ENCODE measurements at regions not wholly inside any gene's neighbourhood (a gene's known extent, or its start where the extent isn't known, plus 50 kb on each side); places are given as distances from the start of the nearest gene placed in this dataset.

- H3K4me1 ChIP-seq (ENCODE audit: insufficient read depth, low read length) = no peaks in the 10 kb centered on the region
- no peaks in the 10 kb centered on the region for H3K27me3 ChIP-seq (ENCODE audit: insufficient read depth, low read length, poor library complexity)
- no peak overlapping the region for H2AFZ ChIP-seq (ENCODE audit: low read depth, low read length)
- H3K27ac ChIP-seq (ENCODE audit: low read length) = no peak overlapping the region
- TF ChIP-seq CTCF (IDR thresholded peaks at IDR 0.05; ENCODE audit: borderline replicate concordance, extremely low read depth, low read length, poor library complexity, severe bottlenecking) (no peak), EZH2 (IDR thresholded peaks at IDR 0.05; ENCODE audit: borderline replicate concordance, low read depth, low read length, severe bottlenecking) (no peak)
- H3K4me3 ChIP-seq (ENCODE audit: low read depth in 1 of 2, low read length in 2 of 2) = no peak overlapping the region
- no peaks in the 10 kb centered on the region for H3K9me3 ChIP-seq (ENCODE audit: insufficient read depth, low read length, severe bottlenecking)
- ATAC-seq (ENCODE audit: insufficient read depth, low read depth) = no peak
- no peak for DNase-seq
- no peak overlapping the region for H3K4me2 ChIP-seq (ENCODE audit: insufficient read depth, low read length)
- no peaks in the 10 kb centered on the region for H3K79me2 ChIP-seq (ENCODE audit: insufficient read depth, low read length)
- no peaks in the 10 kb centered on the region for H3K36me3 ChIP-seq (ENCODE audit: insufficient read depth, low read length)
- no peaks in the 10 kb centered on the region for H4K20me1 ChIP-seq (ENCODE audit: insufficient read depth, low read length)
- H3K9ac ChIP-seq (ENCODE audit: low read depth, low read length) = no peak overlapping the region
Observed at GRCh38 chr7:12741951-12742575, 54.6 kb downstream of the ARL4A start.

DNA sequence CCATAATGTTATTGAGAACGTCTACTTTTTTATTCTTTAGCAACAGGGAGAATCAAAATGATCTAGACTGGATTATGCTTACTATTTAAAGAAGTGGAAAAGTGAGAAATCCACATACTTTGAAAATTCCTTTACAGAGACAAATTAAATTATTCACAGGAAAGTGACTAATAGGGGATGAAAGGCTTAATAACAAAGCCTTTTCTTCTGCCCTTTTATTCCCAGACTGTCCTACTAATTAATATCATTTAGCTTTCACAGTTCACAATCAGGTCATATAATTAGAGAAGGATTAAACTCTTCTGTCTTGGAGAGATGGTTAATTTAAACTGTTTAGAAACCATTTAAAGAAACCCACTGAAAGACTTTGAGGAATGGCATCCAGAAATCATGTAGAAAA lies 58.8 kb downstream of the ARL4A start:
- H3K4me1 ChIP-seq (ENCODE audit: insufficient read depth, low read length) = no peaks in the 10 kb centered on the region
- H4K20me1 ChIP-seq (ENCODE audit: insufficient read depth, low read length) = no peaks in the 10 kb centered on the region
- no peaks in the 10 kb centered on the region for H3K79me2 ChIP-seq (ENCODE audit: insufficient read depth, low read length)
- no peak for DNase-seq
- H3K4me3 ChIP-seq (ENCODE audit: low read depth in 1 of 2, low read length in 2 of 2) = no peak overlapping the region
- H3K27ac ChIP-seq (ENCODE audit: low read length) = no peak overlapping the region
- H3K4me2 ChIP-seq (ENCODE audit: insufficient read depth, low read length) = no peak overlapping the region
- no peak for TF ChIP-seq EZH2 (IDR thresholded peaks at IDR 0.05; ENCODE audit: borderline replicate concordance, low read depth, low read length, severe bottlenecking)
- TF ChIP-seq CTCF (IDR thresholded peaks at IDR 0.05; ENCODE audit: borderline replicate concordance, extremely low read depth, low read length, poor library complexity, severe bottlenecking) = no peak
- ATAC-seq (ENCODE audit: insufficient read depth, low read depth) = no peak
- H2AFZ ChIP-seq (ENCODE audit: low read depth, low read length) = no peak overlapping the region
- no peak overlapping the region for H3K9ac ChIP-seq (ENCODE audit: low read depth, low read length)
- H3K36me3 ChIP-seq (ENCODE audit: insufficient read depth, low read length) = no peaks in the 10 kb centered on the region
- H3K27me3 ChIP-seq (ENCODE audit: insufficient read depth, low read length, poor library complexity) = no peaks in the 10 kb centered on the region
- no peaks in the 10 kb centered on the region for H3K9me3 ChIP-seq (ENCODE audit: insufficient read depth, low read length, severe bottlenecking)

DNA sequence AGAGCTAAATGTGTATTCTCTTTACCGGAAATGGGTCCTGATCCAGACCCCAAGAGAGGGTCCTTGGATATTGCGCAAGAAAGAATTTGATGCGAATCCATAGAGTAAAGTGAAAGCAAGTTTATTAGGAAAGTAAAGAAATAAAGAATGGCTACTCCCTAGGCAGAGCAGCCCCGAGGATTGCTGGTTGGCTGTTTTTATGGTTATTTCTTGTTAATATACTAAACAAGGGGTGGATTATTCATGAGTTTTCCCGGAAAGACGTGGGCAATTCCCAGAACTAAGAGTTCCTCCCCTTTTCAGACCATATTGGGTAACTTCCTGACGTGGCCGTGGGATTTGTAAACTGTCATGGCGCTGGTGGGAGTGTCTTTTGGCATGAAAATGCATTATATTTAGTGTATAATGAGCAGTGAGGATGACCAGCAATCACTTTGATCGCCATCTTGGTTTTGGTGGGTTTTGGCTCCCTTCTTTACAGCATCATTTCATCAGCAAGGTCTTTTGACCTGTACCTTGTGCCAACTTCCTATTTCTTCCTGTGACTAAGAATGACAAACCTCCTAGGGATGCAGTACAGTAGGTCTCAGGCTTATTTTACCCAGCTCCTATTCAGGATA lies 60.4 kb downstream of the ARL4A start:
- no peaks in the 10 kb centered on the region for H3K27me3 ChIP-seq (ENCODE audit: insufficient read depth, low read length, poor library complexity)
- H3K36me3 ChIP-seq (ENCODE audit: insufficient read depth, low read length) = no peaks in the 10 kb centered on the region
- DNase-seq (no peak), ATAC-seq (ENCODE audit: insufficient read depth, low read depth) (no peak)
- no peak overlapping the region for H3K4me2 ChIP-seq (ENCODE audit: insufficient read depth, low read length)
- no peak overlapping the region for H2AFZ ChIP-seq (ENCODE audit: low read depth, low read length)
- no peaks in the 10 kb centered on the region for H4K20me1 ChIP-seq (ENCODE audit: insufficient read depth, low read length)
- TF ChIP-seq CTCF (IDR thresholded peaks at IDR 0.05; ENCODE audit: borderline replicate concordance, extremely low read depth, low read length, poor library complexity, severe bottlenecking) (no peak), EZH2 (IDR thresholded peaks at IDR 0.05; ENCODE audit: borderline replicate concordance, low read depth, low read length, severe bottlenecking) (no peak)
- no peaks in the 10 kb centered on the region for H3K9me3 ChIP-seq (ENCODE audit: insufficient read depth, low read length, severe bottlenecking)
- H3K27ac ChIP-seq (ENCODE audit: low read length) = no peak overlapping the region
- no peak overlapping the region for H3K4me3 ChIP-seq (ENCODE audit: low read depth in 1 of 2, low read length in 2 of 2)
- H3K79me2 ChIP-seq (ENCODE audit: insufficient read depth, low read length) = no peaks in the 10 kb centered on the region
- no peaks in the 10 kb centered on the region for H3K4me1 ChIP-seq (ENCODE audit: insufficient read depth, low read length)
- no peak overlapping the region for H3K9ac ChIP-seq (ENCODE audit: low read depth, low read length)

Measured in DND-41 (cell line).